ENCODE measurements at regions not wholly inside any gene's neighbourhood (a gene's known extent, or its start where the extent isn't known, plus 50 kb on each side); places are given as distances from the start of the nearest gene placed in this dataset.

DNA sequence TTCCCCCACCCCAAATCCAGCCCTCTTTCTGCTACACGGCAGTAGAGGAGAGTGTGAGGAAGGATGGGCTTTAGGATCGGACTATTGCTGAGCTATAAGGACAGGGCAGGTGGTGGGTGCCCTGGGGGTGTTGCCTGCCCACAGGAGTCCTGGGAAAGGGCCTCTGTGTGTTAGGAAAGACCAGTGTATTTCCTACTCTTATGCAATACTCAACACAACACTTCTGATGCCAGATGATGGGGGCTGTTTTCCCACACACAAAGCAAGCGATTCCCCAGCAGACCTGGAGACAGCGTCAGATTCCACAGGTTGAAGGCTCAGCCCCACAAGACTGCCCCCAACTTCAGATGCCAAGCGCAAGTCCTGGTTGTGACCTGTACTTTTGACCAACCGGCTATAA lies 91.0 kb upstream of the LCLAT1 start:
- TF ChIP-seq EP300 (IDR thresholded peaks at IDR 0.05) (no peak), POLR2A (IDR thresholded peaks at IDR 0.05) (no peak)
- TF ChIP-seq, protein P1, sequence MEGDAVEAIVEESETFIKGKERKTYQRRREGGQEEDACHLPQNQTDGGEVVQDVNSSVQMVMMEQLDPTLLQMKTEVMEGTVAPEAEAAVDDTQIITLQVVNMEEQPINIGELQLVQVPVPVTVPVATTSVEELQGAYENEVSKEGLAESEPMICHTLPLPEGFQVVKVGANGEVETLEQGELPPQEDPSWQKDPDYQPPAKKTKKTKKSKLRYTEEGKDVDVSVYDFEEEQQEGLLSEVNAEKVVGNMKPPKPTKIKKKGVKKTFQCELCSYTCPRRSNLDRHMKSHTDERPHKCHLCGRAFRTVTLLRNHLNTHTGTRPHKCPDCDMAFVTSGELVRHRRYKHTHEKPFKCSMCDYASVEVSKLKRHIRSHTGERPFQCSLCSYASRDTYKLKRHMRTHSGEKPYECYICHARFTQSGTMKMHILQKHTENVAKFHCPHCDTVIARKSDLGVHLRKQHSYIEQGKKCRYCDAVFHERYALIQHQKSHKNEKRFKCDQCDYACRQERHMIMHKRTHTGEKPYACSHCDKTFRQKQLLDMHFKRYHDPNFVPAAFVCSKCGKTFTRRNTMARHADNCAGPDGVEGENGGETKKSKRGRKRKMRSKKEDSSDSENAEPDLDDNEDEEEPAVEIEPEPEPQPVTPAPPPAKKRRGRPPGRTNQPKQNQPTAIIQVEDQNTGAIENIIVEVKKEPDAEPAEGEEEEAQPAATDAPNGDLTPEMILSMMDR (IDR thresholded peaks at IDR 0.05), result no peak
